SK-N-SH (cell line): ENCODE measurements at regions not wholly inside any gene's neighbourhood (a gene's known extent, or its start where the extent isn't known, plus 50 kb on each side); places are given as distances from the start of the nearest gene placed in this dataset.

Experiments used
- EP300 ChIP-seq, 2 experiments: IDR thresholded peaks; 2 replicates each; pipeline versions ENCODE4 v1.4.0 to v1.6.1; 2012; ENCODE audit warnings: borderline replicate concordance in 1 of 2, low read depth in 1 of 2, low read length in 1 of 2
- FOXJ3 ChIP-seq: sonication (generic); formaldehyde crosslinking; IDR thresholded peaks from 2 replicates; pipeline ENCODE4 v1.5.1; 2020; ENCODE audit warnings: mild to moderate bottlenecking, missing genetic modification reagents
- FOXM1 ChIP-seq: IDR thresholded peaks from 2 replicates; pipeline ENCODE4 v1.4.0; 2012; ENCODE audit warnings: low read depth, mild to moderate bottlenecking
- RAD21 ChIP-seq: IDR thresholded peaks from 2 replicates; pipeline ENCODE4 v1.6.1; 2012; ENCODE audit warnings: mild to moderate bottlenecking, low read length
- SIN3A ChIP-seq: IDR thresholded peaks from 2 replicates; pipeline ENCODE4 v1.6.1; 2012; ENCODE audit warnings: low read depth, mild to moderate bottlenecking, low read length, moderate library complexity, borderline replicate concordance
- SMC3 ChIP-seq: IDR thresholded peaks from 2 replicates; pipeline ENCODE4 v1.6.1; 2012; ENCODE audit warnings: low read depth, low read length, improper control_type of control experiment
- YY1 ChIP-seq: IDR thresholded peaks from 2 replicates; pipeline ENCODE4 v1.4.0; 2012; ENCODE audit warnings: low read depth, mild to moderate bottlenecking
- TF ChIP-seq, protein P1 (sequence below): fragments of 150-350 bp; IDR thresholded peaks from 2 replicates; pipeline ENCODE4 v1.6.1; 2017; ENCODE audit warnings: antibody characterized with exemption, low read length, low read depth, borderline replicate concordance
- TF ChIP-seq, protein P2 (sequence below): fragments of 200-600 bp; sonication (generic); IDR thresholded peaks from 2 replicates; pipeline ENCODE4 v1.6.1; 2017; ENCODE audit warnings: antibody characterized with exemption, mild to moderate bottlenecking, moderate library complexity
- TF ChIP-seq, protein P3 (sequence below): IDR thresholded peaks from 2 replicates; pipeline ENCODE4 v1.6.1; 2012; ENCODE audit warnings: mild to moderate bottlenecking, low read depth, low read length, moderate library complexity
- TF ChIP-seq, protein P4 (sequence below): IDR thresholded peaks from 2 replicates; pipeline ENCODE4 v1.4.0; 2012; ENCODE audit warnings: low read depth

DNA sequence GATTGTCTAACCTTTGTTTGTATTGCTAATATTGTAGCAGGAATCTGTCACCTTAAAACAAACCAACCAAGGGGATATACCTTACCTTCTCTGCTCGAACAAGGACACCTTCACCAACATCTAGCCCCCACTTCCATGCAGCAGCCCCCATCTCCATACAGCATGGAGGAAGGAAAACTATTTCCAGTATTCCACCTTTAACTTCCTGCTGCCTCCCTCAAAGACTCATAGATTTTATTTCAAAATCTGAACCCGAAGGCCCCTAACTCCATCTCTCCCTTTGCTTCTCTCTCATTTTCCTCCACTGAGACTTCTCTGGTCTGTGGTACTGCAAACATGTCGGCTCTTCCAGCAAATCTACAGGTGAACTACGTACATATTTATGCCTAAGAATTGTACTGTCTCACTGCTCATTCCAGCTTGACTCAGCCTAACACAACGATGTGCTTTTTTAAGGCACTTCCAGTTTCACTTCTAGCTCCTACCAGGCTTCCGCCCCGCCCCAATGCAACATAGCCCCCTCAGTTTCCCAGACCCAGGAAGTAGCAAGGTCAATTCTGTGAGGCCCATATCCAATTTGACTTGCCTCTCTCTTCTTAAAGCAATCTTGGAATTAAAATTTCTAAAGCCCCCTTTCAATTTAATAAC lies 70.7 kb upstream of the RNF38 start:
- TF ChIP-seq, protein P1, sequence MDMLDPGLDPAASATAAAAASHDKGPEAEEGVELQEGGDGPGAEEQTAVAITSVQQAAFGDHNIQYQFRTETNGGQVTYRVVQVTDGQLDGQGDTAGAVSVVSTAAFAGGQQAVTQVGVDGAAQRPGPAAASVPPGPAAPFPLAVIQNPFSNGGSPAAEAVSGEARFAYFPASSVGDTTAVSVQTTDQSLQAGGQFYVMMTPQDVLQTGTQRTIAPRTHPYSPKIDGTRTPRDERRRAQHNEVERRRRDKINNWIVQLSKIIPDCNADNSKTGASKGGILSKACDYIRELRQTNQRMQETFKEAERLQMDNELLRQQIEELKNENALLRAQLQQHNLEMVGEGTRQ: no peak
- TF ChIP-seq, protein P2, sequence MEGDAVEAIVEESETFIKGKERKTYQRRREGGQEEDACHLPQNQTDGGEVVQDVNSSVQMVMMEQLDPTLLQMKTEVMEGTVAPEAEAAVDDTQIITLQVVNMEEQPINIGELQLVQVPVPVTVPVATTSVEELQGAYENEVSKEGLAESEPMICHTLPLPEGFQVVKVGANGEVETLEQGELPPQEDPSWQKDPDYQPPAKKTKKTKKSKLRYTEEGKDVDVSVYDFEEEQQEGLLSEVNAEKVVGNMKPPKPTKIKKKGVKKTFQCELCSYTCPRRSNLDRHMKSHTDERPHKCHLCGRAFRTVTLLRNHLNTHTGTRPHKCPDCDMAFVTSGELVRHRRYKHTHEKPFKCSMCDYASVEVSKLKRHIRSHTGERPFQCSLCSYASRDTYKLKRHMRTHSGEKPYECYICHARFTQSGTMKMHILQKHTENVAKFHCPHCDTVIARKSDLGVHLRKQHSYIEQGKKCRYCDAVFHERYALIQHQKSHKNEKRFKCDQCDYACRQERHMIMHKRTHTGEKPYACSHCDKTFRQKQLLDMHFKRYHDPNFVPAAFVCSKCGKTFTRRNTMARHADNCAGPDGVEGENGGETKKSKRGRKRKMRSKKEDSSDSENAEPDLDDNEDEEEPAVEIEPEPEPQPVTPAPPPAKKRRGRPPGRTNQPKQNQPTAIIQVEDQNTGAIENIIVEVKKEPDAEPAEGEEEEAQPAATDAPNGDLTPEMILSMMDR: no peak
- TF ChIP-seq EP300 (IDR thresholded peaks at IDR 0.05; ENCODE audit: borderline replicate concordance in 1 of 2, low read depth in 1 of 2, low read length in 1 of 2): no peak
- TF ChIP-seq FOXM1: no peak
- no peak for TF ChIP-seq FOXJ3 (CRISPR knock-in tag)
- TF ChIP-seq YY1: no peak
- TF ChIP-seq, protein P3, sequence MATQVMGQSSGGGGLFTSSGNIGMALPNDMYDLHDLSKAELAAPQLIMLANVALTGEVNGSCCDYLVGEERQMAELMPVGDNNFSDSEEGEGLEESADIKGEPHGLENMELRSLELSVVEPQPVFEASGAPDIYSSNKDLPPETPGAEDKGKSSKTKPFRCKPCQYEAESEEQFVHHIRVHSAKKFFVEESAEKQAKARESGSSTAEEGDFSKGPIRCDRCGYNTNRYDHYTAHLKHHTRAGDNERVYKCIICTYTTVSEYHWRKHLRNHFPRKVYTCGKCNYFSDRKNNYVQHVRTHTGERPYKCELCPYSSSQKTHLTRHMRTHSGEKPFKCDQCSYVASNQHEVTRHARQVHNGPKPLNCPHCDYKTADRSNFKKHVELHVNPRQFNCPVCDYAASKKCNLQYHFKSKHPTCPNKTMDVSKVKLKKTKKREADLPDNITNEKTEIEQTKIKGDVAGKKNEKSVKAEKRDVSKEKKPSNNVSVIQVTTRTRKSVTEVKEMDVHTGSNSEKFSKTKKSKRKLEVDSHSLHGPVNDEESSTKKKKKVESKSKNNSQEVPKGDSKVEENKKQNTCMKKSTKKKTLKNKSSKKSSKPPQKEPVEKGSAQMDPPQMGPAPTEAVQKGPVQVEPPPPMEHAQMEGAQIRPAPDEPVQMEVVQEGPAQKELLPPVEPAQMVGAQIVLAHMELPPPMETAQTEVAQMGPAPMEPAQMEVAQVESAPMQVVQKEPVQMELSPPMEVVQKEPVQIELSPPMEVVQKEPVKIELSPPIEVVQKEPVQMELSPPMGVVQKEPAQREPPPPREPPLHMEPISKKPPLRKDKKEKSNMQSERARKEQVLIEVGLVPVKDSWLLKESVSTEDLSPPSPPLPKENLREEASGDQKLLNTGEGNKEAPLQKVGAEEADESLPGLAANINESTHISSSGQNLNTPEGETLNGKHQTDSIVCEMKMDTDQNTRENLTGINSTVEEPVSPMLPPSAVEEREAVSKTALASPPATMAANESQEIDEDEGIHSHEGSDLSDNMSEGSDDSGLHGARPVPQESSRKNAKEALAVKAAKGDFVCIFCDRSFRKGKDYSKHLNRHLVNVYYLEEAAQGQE: no peak
- TF ChIP-seq SMC3: no peak
- TF ChIP-seq, protein P4, sequence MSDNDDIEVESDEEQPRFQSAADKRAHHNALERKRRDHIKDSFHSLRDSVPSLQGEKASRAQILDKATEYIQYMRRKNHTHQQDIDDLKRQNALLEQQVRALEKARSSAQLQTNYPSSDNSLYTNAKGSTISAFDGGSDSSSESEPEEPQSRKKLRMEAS: no peak
- TF ChIP-seq RAD21: no peak
- no peak for TF ChIP-seq SIN3A
